Liver (tissue), 3 donors: ENCODE measurements at regions not wholly inside any gene's neighbourhood (a gene's known extent, or its start where the extent isn't known, plus 50 kb on each side); places are given as distances from the start of the nearest gene placed in this dataset.

Source experiments
- CTCF ChIP-seq: fragments of 150-350 bp; IDR thresholded peaks from 2 replicates; pipeline ENCODE4 v1.5.1; 2017; ENCODE audit warnings: improper control_type of control experiment, low read depth, low read length; ENCODE audit not compliant: missing input control
- GABPA ChIP-seq, 2 donors: IDR thresholded peaks in 1 of 2; conservative IDR thresholded peaks in 1 of 2; 2 replicates each; pipeline ENCODE4 v1.6.1; 2016; ENCODE audit warnings: antibody characterized with exemption in 2 of 2, mild to moderate bottlenecking in 1 of 2, moderate library complexity in 1 of 2
- HNF4A ChIP-seq, 2 donors: conservative IDR thresholded peaks; 2 replicates each; pipeline ENCODE4 v1.6.1; 2016; ENCODE audit warnings: antibody characterized with exemption in 2 of 2, mild to moderate bottlenecking in 2 of 2
- JUND ChIP-seq, 2 donors: IDR thresholded peaks; 2 replicates each; pipeline ENCODE4 v1.6.1; 2016; ENCODE audit warnings: antibody characterized with exemption in 2 of 2
- MAX ChIP-seq: IDR thresholded peaks from 2 replicates; pipeline ENCODE4 v1.6.1; 2016; ENCODE audit warnings: antibody characterized with exemption
- TAF1 ChIP-seq: conservative IDR thresholded peaks from 2 replicates; pipeline ENCODE4 v1.6.1; 2016; ENCODE audit warnings: antibody characterized with exemption, mild to moderate bottlenecking
- donor health status: healthy.
- donor health status: healthy.

GRCh38 chr16:54796211-54796610 lies 134.5 kb upstream of the IRX5 start:
- no peak for TF ChIP-seq CTCF
- TF ChIP-seq MAX: no peak
- no peak for TF ChIP-seq JUND (IDR thresholded peaks at IDR 0.05)
- no peak for TF ChIP-seq TAF1
- no peak for TF ChIP-seq GABPA (IDR thresholded peaks at IDR 0.05 in 1 of 2, conservative IDR thresholded peaks at IDR 0.05 in 1 of 2)
- TF ChIP-seq HNF4A (conservative IDR thresholded peaks at IDR 0.05): no peak
